ENCODE measurements at regions not wholly inside any gene's neighbourhood (a gene's known extent, or its start where the extent isn't known, plus 50 kb on each side); places are given as distances from the start of the nearest gene placed in this dataset.

DNA sequence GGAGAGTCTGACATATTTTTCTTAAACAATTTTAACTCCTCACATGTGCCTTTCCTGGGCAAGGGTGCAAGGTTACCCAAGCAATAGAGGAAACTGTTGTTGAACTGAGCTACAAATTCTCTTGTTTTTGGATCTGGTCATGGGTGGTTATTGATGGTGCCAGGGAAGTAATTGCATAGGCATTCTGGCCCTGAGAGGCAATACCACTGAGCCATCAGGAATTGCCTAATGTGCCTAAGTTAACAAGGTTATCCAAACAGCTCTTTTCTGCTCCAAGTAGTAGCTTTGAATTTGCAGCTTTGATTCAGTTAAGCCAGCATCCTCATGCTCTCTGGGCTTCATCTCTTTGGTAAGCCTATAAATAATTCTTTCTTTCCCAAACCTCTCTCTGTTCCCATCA, 266.0 kb upstream of the BTBD3 start:
- Histone ChIP-seq H3K4me2 (ENCODE audit: low read length) (no peak overlapping the region), H3K4me1 (ENCODE audit: insufficient read depth, low read length) (no peaks in the 10 kb centered on the region), H3K36me3 (ENCODE audit: insufficient read depth, low read length) (no peaks in the 10 kb centered on the region), H3K9ac (ENCODE audit: low read length) (no peak overlapping the region), H4K20me1 (ENCODE audit: insufficient read depth, low read length) (no peaks in the 10 kb centered on the region), H3K4me3 (ENCODE audit: insufficient read depth, low read depth, low read length) (no peak overlapping the region), H3K27ac (ENCODE audit: low read depth, low read length) (no peak overlapping the region), H3K27me3 (ENCODE audit: insufficient read depth, low read length) (no peaks in the 10 kb centered on the region), H3K9me3 (ENCODE audit: insufficient read depth, low read depth, low read length) (peaks cover 4% of the 10 kb centered on the region), H3K79me2 (ENCODE audit: insufficient read depth, low read length) (no peaks in the 10 kb centered on the region), H2AFZ (ENCODE audit: low read depth, low read length) (no peak overlapping the region)
- TF ChIP-seq, protein P1, sequence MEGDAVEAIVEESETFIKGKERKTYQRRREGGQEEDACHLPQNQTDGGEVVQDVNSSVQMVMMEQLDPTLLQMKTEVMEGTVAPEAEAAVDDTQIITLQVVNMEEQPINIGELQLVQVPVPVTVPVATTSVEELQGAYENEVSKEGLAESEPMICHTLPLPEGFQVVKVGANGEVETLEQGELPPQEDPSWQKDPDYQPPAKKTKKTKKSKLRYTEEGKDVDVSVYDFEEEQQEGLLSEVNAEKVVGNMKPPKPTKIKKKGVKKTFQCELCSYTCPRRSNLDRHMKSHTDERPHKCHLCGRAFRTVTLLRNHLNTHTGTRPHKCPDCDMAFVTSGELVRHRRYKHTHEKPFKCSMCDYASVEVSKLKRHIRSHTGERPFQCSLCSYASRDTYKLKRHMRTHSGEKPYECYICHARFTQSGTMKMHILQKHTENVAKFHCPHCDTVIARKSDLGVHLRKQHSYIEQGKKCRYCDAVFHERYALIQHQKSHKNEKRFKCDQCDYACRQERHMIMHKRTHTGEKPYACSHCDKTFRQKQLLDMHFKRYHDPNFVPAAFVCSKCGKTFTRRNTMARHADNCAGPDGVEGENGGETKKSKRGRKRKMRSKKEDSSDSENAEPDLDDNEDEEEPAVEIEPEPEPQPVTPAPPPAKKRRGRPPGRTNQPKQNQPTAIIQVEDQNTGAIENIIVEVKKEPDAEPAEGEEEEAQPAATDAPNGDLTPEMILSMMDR (IDR thresholded peaks at IDR 0.05; ENCODE audit: insufficient read depth, low read depth, low read length), result no peak
- TF ChIP-seq EZH2 (IDR thresholded peaks at IDR 0.05; ENCODE audit: insufficient read depth, low read length), result no peak
- H3K27ac Mint-ChIP-seq (ENCODE audit: unreplicated experiment), result no peak overlapping the region
- H3K27me3 Mint-ChIP-seq (ENCODE audit: low read depth, unreplicated experiment), result no peaks in the 10 kb centered on the region
- no peak for DNase-seq (ENCODE audit: low read depth)
- no peaks in the 10 kb centered on the region for H3K4me1 Mint-ChIP-seq (ENCODE audit: low read depth, unreplicated experiment)
- H3K4me3 Mint-ChIP-seq (ENCODE audit: unreplicated experiment), result no peak overlapping the region
- no peak for FAIRE-seq
- peaks cover 2% of the 10 kb centered on the region for H3K9me3 Mint-ChIP-seq (ENCODE audit: unreplicated experiment)
- H3K36me3 Mint-ChIP-seq (ENCODE audit: low read depth, unreplicated experiment), result no peaks in the 10 kb centered on the region

DNA sequence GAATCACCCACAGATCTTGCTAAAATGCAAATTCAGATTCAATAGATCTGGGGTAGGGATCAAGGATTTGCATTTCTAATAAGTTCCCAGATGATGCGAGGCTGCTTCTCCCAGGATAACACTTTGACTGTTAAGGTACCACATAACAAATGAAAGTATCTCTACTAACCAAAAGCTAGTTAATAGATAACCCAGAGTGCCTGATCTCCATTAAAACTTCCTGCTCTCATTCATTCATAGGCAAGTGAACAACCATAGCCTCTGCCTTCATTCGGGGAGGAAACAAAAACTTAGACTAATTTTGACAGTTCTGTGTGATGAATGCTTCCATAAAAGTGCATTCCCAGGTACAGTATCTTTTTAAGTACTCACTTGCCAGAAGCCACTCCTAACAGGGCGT, 265.6 kb upstream of the BTBD3 start:
- peaks cover 2% of the 10 kb centered on the region for H3K9me3 ChIP-seq (ENCODE audit: insufficient read depth, low read depth, low read length)
- Mint-ChIP-seq H3K4me3 (ENCODE audit: unreplicated experiment) (no peak overlapping the region), H3K4me1 (ENCODE audit: low read depth, unreplicated experiment) (no peaks in the 10 kb centered on the region), H3K27me3 (ENCODE audit: low read depth, unreplicated experiment) (no peaks in the 10 kb centered on the region), H3K36me3 (ENCODE audit: low read depth, unreplicated experiment) (no peaks in the 10 kb centered on the region), H3K9me3 (ENCODE audit: unreplicated experiment) (peaks cover 2% of the 10 kb centered on the region), H3K27ac (ENCODE audit: unreplicated experiment) (no peak overlapping the region)
- no peak overlapping the region for H3K4me2 ChIP-seq (ENCODE audit: low read length)
- no peaks in the 10 kb centered on the region for H3K79me2 ChIP-seq (ENCODE audit: insufficient read depth, low read length)
- H3K4me1 ChIP-seq (ENCODE audit: insufficient read depth, low read length), result no peaks in the 10 kb centered on the region
- H4K20me1 ChIP-seq (ENCODE audit: insufficient read depth, low read length), result no peaks in the 10 kb centered on the region
- no peaks in the 10 kb centered on the region for H3K36me3 ChIP-seq (ENCODE audit: insufficient read depth, low read length)
- no peak overlapping the region for H3K4me3 ChIP-seq (ENCODE audit: insufficient read depth, low read depth, low read length)
- no peak for FAIRE-seq
- no peak overlapping the region for H3K27ac ChIP-seq (ENCODE audit: low read depth, low read length)
- H3K9ac ChIP-seq (ENCODE audit: low read length), result no peak overlapping the region
- no peak for TF ChIP-seq EZH2 (IDR thresholded peaks at IDR 0.05; ENCODE audit: insufficient read depth, low read length)
- TF ChIP-seq, protein P1 (IDR thresholded peaks at IDR 0.05; ENCODE audit: insufficient read depth, low read depth, low read length), result no peak
- no peaks in the 10 kb centered on the region for H3K27me3 ChIP-seq (ENCODE audit: insufficient read depth, low read length)
- H2AFZ ChIP-seq (ENCODE audit: low read depth, low read length), result no peak overlapping the region
- no peak for DNase-seq (ENCODE audit: low read depth)

DNA sequence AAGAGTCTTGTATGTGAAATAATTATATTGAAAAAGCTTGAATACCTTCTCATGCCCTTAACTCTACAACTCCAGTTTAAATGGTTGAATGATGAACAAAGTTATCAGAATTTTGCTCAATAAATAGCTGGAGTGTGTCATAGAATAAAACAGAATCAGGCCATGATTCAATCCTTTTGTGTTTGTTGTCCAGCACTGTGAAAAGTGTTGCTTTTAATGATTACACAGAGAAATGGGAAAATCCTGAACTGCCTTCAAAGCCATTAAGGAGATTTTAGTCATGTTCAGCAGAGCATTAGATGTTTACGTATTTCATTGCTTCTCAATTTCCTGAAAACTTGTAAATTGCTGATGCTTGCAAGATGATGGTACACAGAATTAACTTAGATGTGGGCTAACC, 262.9 kb upstream of the BTBD3 start:
- Histone ChIP-seq H3K27me3 (ENCODE audit: insufficient read depth, low read length) (no peaks in the 10 kb centered on the region), H2AFZ (ENCODE audit: low read depth, low read length) (no peak overlapping the region), H3K4me2 (ENCODE audit: low read length) (no peak overlapping the region), H3K79me2 (ENCODE audit: insufficient read depth, low read length) (no peaks in the 10 kb centered on the region), H3K9me3 (ENCODE audit: insufficient read depth, low read depth, low read length) (no peaks in the 10 kb centered on the region), H3K4me1 (ENCODE audit: insufficient read depth, low read length) (no peaks in the 10 kb centered on the region), H3K36me3 (ENCODE audit: insufficient read depth, low read length) (no peaks in the 10 kb centered on the region), H3K4me3 (ENCODE audit: insufficient read depth, low read depth, low read length) (no peak overlapping the region), H4K20me1 (ENCODE audit: insufficient read depth, low read length) (no peaks in the 10 kb centered on the region), H3K27ac (ENCODE audit: low read depth, low read length) (no peak overlapping the region), H3K9ac (ENCODE audit: low read length) (no peak overlapping the region)
- H3K4me1 Mint-ChIP-seq (ENCODE audit: low read depth, unreplicated experiment), result no peaks in the 10 kb centered on the region
- DNase-seq (ENCODE audit: low read depth), result no peak
- H3K9me3 Mint-ChIP-seq (ENCODE audit: unreplicated experiment), result no peaks in the 10 kb centered on the region
- H3K36me3 Mint-ChIP-seq (ENCODE audit: low read depth, unreplicated experiment), result no peaks in the 10 kb centered on the region
- no peak overlapping the region for H3K4me3 Mint-ChIP-seq (ENCODE audit: unreplicated experiment)
- peaks cover 3% of the 10 kb centered on the region for H3K27me3 Mint-ChIP-seq (ENCODE audit: low read depth, unreplicated experiment)
- no peak overlapping the region for H3K27ac Mint-ChIP-seq (ENCODE audit: unreplicated experiment)
- no peak for TF ChIP-seq EZH2 (IDR thresholded peaks at IDR 0.05; ENCODE audit: insufficient read depth, low read length)
- TF ChIP-seq, protein P1 (IDR thresholded peaks at IDR 0.05; ENCODE audit: insufficient read depth, low read depth, low read length), result no peak
- no peak for FAIRE-seq
